Muscle of arm (tissue), 1 donor: ENCODE measurements at regions not wholly inside any gene's neighbourhood (a gene's known extent, or its start where the extent isn't known, plus 50 kb on each side); places are given as distances from the start of the nearest gene placed in this dataset.

Source experiments
- DNase-seq: peaks from one replicate; pipeline ENCODE4 v3.0.0-alpha.2; 2013

DNA sequence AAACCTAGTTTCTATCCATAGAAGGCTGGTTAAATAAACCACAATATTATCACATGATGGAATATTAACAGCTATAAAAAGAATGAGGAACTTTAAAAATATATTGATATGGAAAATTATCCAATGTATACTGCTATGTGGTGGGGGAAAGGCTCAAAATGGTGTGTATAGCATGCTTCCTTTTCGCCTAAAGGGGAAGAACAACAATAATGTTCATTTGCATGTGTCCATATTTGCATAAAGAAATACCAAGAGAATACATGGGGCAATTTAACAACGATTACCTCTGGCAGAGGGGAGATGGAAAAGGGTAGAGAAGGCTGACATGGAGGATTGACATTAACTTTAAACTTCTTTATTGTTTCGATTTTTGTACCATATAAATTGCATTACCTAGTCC is 121.3 kb upstream of the PARP11 start:
- no peak for DNase-seq

DNA sequence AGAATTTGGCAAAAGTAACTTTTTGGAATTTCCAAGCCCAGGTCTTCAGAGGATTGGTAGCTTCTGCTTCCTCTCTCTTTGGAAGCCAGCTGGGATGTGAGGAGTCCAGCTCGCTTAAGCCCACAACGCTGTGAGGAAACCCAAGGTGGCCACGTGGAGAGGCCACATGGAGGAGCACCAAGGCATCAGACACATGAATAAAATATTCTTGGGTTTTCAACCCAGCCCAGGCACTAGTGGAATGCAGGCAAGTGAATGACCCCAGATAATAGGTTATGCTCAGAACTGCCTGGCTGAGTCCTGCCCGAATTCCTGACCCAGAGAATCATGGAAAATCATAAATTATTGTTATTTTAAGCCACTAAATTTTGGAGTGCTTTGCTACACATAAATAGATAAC is 119.7 kb upstream of the PARP11 start:
- DNase-seq: no peak

DNA sequence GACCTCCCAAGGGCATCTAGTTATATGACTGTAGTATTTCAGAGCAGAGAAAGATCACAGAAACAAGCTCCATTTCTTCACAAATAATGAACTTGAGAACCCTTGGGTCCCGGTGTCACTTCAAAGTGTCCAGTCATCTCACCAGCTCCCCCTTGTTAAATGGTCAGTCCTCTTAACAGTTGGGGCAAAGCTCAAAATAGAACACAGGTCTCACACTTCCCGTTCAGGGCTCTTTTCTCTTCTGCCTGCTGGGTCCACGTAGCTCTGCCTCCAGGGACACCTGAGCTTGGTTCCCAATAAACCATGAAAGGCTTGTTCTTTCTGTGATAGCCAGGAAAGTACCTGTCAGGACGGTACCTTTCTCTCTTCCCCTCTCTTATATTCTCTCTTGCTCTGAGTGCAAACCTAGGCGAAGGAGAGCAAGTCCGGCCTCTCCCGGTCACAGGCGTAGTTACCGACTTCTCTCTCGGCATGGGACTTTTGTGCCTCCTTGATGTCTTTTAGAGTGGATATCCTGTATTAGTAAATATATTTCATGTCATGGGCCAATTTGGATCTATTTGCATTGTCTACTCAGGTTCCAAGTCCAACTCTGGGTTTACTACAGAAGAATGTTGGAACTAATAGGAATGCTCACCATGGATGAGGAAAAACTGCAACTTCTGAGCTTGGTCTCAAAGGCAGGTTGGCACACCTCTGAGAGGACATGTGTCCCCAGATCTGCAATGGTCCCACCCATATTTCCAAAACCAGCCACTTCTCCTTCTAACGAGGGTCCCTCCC is 118.8 kb upstream of the PARP11 start:
- DNase-seq: no peak

DNA sequence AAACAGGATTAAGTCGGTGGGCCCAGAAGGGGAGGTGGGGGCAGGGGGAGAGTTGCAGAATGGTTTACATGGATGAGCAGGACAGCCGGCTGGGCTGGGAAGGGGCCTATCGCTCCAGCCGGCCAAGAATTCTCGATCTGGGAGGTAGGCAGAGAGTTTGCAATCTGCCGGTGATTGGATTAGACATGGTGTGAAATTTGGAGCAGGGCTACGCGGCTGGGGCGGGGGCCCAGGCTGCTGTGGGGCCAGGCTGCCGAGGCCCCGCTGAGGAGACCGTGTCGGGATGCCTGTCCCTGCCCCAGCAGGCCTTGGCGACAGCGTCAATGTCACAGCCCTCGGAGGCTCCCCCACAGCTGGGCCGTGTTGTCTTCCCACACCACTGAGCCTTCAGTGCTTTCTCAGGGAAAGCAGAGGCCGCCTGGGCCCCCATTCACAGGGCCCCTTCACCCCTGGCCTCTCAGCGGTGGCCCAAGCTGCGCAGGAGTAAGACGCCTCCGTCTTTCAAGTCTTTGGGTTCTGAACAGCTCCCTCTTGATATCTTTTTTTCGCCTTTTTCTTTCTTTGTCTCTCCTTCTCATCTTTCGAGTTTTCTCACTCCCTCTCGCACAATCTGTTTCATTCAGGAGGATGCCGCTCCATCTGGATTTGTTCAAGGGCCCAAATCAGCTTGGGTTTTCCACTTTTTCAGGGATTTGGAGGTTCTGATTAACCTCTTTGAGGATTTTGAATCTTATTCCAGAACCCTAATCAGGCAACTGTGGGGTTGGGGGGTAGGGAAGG is 117.5 kb upstream of the PARP11 start:
- no peak for DNase-seq

DNA sequence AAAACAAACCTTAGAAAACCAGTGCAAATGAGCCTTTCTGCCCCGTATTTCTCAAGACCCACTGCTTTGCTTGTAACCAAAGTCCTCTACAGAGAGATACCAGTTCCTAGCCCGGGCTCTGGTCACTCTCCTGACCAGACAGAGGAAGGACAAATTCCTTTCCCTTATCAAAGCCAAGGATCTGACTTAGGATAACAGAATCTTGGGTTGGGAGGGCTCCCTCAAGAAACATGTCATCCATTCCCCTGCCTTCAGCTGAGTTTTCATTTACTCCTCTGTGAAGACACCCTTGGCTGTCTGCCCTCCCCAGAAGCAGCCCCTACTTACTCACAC is 116.0 kb upstream of the PARP11 start:
- DNase-seq: no peak

DNA sequence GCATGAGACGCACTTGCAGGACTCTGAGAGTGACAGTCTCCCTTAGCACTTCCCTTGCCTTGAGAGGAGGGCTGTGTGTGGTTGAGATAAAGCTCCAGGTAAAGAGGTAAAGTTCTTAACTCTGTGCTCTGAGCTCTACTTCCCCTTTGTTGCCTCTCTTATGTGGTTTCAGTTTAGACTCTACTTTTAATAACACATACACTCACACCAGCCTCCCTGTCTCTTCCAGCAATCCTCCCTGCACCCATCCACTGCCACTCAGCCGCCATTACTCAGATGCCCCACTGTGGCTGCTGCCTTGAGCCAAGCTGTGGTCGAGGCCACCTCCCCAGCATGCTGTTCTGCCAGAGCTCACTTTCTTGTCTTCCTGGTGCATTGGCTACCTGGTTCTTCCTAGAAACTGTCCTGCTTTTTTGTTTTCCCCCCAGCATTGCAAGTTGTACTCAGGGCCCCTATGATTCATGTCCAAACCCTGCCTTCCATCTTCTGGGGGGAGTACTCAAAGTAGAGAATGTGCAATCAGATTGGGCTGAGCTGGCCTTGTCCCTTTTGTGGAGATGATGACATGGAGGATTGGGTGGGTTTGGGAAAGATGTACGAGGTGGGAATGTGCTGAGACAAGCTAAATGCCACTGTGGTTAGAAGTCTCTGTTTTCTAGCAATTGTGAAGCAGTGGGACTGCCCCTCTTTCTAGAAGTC is 115.5 kb upstream of the PARP11 start:
- DNase-seq: no peak

DNA sequence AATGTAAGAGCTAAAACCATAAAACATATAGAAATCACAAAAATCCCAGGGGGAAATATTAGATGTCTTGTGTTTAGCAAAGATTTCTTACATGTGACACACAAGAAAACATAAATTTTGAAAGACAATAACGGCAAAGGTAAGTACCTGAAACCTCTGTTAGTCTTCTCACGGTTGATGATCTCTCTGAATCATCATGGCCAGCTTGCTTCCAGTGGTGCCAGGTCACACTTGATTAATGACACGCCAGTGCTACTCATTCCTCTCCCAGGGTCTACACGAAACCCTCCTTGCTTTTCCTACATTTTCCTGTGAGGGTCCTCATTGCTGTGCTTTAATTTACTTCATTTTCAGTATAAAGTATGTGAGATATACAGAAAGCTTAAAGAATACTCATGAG is 114.4 kb upstream of the PARP11 start:
- no peak for DNase-seq

DNA sequence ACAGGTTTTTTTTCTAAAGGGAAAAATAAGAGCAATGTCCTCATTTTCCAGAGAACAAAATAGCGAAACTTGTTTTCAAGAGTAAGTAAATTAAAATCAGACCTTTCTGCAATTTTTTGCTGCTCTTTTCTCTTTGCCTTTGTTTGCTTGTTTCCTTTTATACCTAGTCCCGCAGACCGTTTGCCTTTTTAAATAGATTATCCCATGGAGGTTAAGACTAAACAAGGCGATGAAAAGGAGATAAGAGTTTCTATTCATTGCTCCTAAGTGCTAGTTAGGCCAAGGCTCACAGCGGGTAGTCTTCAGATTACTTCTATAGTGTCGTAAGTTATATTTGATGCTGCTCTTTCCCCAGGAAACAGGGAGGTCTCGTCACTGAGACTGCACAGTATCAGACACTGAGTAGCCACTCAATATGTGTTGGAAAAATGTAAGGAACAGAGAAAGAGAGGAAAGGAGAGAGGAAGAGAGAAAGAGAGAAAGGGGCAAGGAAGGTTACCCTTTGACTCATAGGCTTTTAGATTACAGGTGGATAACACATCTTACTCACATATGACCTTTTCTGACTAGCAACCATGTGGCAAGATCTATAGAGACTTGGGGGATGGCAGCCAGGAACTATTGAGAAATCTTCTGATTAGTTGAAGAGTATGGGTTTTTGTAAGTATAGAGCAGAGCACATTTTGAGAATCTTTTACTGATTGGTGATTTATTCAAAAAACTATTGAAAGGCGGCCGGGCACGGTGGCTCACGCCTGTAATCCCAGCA is 107.5 kb upstream of the PARP11 start:
- no peak for DNase-seq

DNA sequence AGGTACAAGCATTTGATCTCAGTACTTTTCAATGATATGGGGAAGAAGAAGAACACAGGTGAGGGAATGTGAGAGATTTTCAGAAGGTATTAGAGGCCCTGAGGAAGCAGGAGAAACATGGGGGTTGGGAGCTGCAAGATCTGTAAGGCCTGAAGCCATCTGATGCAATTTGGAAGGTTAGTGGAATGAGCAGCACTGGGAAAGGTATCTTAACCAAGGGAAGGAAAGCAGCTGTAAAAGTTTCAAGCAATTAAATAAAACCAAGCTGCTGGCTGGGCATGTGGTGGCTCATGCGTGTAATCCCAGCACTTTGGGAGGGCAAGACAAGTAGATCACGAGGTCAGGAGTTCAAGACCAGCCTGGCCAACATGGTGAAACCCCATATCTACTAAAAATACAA is 104.4 kb upstream of the PARP11 start:
- no peak for DNase-seq

DNA sequence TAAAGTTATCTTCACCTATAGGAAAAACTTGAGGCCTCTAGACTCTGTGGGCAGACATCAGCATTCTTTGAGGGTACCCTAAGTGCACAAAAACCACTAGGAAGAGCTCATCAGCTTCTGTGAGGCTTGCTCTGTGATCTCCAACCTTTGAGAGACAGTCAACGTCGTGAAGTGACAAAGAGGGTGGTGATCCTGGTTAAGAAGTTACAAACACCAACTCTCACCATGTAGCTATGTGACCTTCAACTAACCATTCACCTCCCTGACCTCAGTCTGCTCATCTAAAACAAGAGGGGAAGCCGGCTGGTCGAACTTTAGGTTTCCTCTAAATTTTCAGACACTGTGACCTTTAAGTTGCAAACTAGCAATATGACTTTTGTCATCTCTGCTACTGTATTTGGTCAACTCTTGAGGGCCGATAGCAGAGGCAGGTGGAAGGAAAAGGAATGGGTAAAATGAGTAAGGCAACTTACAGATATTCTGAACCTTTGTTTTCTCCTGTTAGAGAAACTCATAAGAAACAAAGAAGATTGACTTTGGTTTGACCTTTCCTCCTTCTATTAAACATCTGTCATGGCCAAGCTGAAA is 103.2 kb upstream of the PARP11 start:
- no peak for DNase-seq

DNA sequence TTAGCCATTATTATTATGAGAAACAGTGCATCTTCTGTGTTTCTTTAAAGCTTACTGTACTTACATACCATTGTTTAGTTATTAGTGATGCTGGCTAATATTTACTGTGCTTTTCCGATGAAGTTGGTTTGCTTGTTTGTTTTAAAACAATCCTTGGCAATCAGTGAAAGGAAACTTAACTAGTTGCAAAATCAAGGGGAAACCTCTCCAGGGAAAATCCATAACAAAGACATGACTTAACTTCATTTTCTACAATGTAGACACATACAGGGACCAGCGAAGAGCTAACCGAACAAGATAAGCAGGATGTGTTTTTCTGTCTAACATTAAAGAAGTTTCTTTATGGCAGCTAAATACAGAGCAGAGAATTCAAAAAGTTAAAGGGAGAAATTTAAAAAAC is 102.5 kb upstream of the PARP11 start:
- no peak for DNase-seq

DNA sequence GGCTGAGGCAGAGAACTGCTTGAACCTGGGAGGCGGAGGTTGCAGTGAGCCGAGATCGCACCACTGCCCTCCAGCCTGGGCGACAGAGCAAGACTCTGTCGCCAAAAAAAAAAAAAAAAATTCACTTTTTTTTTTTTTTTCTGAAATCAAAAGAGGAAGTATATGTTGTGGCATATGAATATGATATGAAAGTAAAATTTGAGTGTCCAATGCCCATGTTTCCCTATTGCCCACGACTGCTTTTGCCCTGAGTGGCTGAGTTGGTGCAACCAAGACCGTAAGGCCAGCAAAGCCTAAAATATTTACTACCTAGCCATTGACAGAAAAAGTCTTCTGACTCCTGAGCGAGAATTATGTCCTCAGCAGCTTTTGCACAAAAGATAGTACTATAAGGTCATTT is 101.7 kb upstream of the PARP11 start:
- DNase-seq: no peak

DNA sequence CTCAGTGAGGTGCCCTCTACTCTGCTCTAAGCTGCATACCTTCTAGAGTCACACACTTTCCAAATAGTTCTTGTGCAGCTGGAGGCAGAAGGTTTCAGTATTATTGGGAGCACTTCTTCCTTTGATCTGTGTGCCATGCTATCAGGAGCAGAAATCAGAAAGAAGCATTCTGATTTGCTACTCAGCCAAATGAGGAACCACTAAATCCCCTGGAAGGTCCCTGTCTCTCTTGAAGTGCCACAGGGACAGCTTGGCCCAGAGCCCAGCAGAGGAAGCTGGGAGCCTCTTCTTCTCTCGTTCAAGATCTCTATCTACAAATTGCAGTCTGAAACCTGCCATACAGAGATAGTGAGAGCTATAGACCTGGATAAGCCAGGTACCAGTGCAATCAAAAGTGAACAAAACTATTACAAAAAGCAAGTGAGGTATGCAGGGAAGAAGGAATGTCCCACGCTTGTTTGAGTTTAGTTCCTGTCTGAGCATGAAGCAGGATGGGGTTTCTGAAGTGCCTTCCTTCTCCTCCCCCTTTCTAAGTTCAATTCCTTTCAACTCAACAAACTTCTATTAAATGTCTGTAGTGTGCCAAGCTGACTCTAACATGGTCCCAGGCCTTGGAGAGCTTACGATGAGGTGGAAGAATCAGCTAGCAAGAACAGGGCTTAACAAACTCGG is 100.9 kb upstream of the PARP11 start:
- DNase-seq: no peak

DNA sequence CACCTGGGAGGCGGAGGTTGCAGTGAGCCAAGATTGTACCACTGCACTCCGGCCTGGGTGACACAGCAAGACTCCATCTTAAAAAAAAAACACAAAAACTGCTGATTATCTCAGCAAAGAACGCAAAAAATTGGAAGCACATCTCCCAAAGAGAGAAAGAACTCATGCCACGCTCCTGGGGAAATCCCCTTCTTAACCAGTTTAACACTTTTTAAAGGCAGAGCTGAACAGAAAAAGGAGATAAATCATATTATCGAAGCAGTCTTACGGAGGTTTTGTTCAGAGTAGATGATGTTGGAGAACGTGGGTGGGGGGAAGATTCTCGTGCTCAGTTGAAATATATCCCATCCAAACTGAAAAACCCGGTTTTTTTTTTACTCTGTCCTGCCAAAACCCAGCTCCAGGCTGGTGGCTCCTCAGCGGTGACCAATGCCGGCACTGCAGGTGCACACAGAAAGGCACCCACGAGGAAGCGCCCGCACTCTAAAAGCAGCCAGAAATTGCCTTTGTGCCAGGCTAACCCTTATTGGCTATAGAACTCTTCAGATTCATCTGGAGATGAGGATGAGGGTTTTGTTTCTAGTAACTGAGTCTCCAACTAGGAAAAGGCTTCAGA is 100.2 kb upstream of the PARP11 start:
- no peak for DNase-seq

DNA sequence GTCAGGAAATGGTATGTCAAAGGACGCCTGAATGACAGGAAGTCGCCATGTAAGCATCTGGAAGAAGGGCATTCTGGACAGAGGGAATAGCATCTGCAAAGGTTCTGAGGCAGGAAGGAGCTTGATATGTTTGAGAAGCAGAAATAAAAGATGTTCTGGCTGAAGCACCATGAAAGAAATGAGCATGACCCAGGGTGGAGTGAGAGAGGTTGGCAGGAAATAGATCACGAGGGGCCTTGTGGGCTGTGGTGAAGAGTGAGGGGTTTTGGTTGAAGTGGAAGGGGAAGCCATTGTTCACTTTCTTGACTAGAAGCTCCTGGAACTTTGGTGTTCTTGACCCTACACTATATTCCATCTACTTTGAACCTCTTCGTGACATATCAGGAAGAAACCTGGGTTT is 99.4 kb upstream of the PARP11 start:
- no peak for DNase-seq

DNA sequence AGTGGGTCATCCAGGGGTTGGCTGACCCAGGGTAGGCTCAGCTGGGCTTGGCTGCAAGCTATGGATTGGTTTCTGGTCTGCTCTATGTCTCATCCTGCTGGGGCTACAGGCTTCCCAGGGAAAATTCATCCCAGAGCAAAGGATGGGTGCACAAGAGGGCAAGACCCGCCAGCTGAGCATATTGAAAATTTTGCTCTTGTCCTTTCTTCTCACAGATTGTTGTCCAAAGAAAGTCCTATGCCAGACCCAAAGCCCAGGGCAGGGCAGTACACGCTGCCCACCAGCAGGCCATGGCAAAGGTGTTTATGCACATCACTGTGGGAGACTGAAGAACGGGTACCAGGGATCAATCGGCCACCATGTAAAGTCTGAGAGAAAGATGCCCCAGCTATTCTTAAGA is 95.3 kb upstream of the PARP11 start:
- no peak for DNase-seq

DNA sequence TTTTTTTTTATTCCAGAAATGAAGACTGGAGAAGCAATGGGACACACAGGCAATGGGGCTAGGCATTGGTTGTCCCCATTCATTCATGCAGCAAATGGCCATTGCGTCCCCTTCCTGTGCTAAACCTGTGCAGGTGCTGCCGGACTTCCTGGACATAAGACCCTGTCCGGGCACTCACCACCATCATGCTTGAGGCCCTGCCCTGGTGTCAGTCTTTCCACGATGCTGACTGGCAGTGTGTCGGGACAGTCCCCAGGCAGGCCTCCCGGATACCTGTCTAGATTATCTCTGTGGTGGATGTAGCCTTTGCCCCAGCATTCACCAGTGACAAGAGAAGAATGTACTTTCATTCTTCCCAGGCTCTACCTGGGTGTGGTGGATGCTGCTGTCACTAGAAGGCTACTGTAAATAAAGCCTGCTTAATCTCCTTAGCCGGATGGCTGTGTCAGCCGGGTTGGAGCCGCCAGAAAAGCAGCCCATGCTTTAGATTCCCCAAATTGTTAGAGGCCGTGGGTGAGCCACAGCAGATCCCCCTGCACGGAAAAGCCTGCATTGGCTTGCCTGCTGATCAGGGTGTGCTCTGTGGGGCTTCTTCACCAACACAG is 94.5 kb upstream of the PARP11 start:
- no peak for DNase-seq

DNA sequence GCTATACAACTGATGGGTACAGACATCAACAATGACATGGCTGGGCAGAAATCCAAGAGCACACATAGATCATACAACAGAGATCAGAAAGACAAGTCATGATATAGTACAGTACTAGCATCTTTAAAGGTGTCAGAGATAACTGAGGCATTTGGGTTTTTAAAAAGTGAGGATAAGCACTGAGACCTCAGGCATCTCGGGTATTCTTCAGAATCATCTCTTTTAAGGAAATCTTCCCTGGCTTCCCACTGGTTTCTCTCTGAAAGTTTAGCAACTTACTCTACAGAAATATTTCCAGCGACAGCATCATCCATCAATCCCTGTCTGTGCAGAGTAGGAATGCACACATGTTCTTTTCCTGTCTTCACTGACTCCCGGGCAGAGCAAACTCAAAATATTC is 93.2 kb upstream of the PARP11 start:
- DNase-seq: no peak

DNA sequence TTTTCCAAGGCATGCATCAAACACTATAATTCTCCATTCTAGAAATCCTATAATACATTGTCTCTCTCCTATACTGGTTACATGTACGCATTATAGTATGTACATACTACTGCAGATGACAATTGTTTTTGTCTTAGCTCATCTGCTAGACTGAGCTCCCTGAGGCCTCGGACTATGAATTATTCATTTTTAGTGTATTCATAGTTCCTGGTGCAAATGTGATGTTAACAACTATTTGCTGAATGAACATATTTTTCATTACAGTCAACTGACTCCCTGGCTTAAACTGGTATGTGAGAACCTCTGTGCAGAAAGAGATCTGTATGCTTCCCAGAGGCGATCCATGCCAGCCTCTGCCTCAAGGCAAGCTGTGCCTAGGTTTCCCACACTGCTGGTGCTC is 91.8 kb upstream of the PARP11 start:
- DNase-seq: no peak

DNA sequence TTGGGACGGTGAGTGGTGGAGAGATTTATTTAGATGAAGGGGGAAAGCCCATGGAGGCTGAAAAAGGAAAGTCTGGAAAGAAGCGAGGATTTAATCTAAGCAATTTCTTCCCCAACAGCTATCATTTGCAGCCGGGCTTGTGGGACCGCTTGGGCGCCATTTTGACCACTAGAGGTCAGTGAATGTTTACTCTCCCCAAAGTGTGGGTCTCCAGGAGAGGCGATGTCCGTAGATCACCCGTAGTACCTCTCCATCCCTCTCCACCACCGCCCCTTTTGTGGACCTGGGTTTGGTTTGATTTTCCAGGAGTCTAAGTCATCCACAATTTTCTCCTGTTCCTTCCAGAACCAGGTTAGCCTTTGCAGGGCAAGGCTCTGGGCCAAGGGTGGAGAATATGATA is 91.2 kb upstream of the PARP11 start:
- DNase-seq: no peak
